Muscle layer of duodenum (tissue), 2 donors: ENCODE measurements at regions not wholly inside any gene's neighbourhood (a gene's known extent, or its start where the extent isn't known, plus 50 kb on each side); places are given as distances from the start of the nearest gene placed in this dataset.

Source experiments
- H3K27ac ChIP-seq: one replicate; pipeline ENCODE4 v1.7.0; 2013; ENCODE audit warnings: mild to moderate bottlenecking, low read length
- H3K27me3 ChIP-seq: one replicate; pipeline ENCODE4 v1.7.0; 2013; ENCODE audit warnings: low read depth, mild to moderate bottlenecking, control low read depth, low read length
- H3K36me3 ChIP-seq, 2 donors: one replicate each; pipeline ENCODE4 v1.7.0; 2013; ENCODE audit warnings: low read length in 2 of 2, control low read depth in 1 of 2, mild to moderate bottlenecking in 1 of 2; ENCODE audit not compliant: insufficient read depth in 2 of 2, control insufficient read depth in 1 of 2
- H3K4me1 ChIP-seq, 2 donors: one replicate each; pipeline ENCODE4 v1.7.0; 2013; ENCODE audit warnings: low read length in 2 of 2, mild to moderate bottlenecking in 2 of 2, control low read depth in 1 of 2, moderate library complexity in 1 of 2; ENCODE audit not compliant: insufficient read depth in 2 of 2, control insufficient read depth in 1 of 2
- H3K4me3 ChIP-seq, 2 donors: one replicate each; pipeline ENCODE4 v1.7.0; 2013; ENCODE audit warnings: low read length in 2 of 2, low read depth in 1 of 2, mild to moderate bottlenecking in 1 of 2
- H3K9me3 ChIP-seq, 2 donors: one replicate each; pipeline ENCODE4 v1.7.0; 2013; ENCODE audit warnings: low read length in 2 of 2, control low read depth in 1 of 2, mild to moderate bottlenecking in 1 of 2; ENCODE audit not compliant: control insufficient read depth in 1 of 2
- donor health status: healthy.

GRCh38 chr6:110033101-110033500, 55.0 kb downstream of the GPR6 start:
- no peaks in the 10 kb centered on the region for H3K36me3 ChIP-seq
- no peak overlapping the region for H3K4me3 ChIP-seq
- H3K27ac ChIP-seq: no peak overlapping the region
- no peaks in the 10 kb centered on the region for H3K4me1 ChIP-seq
- no peaks in the 10 kb centered on the region for H3K9me3 ChIP-seq
- H3K27me3 ChIP-seq: no peaks in the 10 kb centered on the region

- Histone ChIP-seq H3K9me3 (no peaks in the 10 kb centered on the region), H3K4me3 (no peak overlapping the region), H3K36me3 (no peaks in the 10 kb centered on the region), H3K4me1 (no peaks in the 10 kb centered on the region), H3K27me3 (no peaks in the 10 kb centered on the region), H3K27ac (no peak overlapping the region)
Measured at GRCh38 chr6:110033749-110034666, 55.9 kb downstream of the GPR6 start.

- no peaks in the 10 kb centered on the region for H3K36me3 ChIP-seq
- H3K4me3 ChIP-seq: no peak overlapping the region
- no peak overlapping the region for H3K27ac ChIP-seq
- no peaks in the 10 kb centered on the region for H3K4me1 ChIP-seq
- H3K9me3 ChIP-seq: no peaks in the 10 kb centered on the region
- no peaks in the 10 kb centered on the region for H3K27me3 ChIP-seq
Measured at GRCh38 chr6:110034667-110035036, 56.5 kb downstream of the GPR6 start.

GRCh38 chr6:110035321-110035720, 57.2 kb downstream of the GPR6 start:
- Histone ChIP-seq H3K36me3 (no peaks in the 10 kb centered on the region), H3K9me3 (no peaks in the 10 kb centered on the region), H3K4me1 (no peaks in the 10 kb centered on the region), H3K27ac (no peak overlapping the region), H3K27me3 (no peaks in the 10 kb centered on the region), H3K4me3 (no peak overlapping the region)

GRCh38 chr6:110036408-110037302, 58.5 kb downstream of the GPR6 start:
- Histone ChIP-seq H3K27ac (no peak overlapping the region), H3K36me3 (no peaks in the 10 kb centered on the region), H3K9me3 (no peaks in the 10 kb centered on the region), H3K4me3 (no peak overlapping the region), H3K27me3 (no peaks in the 10 kb centered on the region), H3K4me1 (no peaks in the 10 kb centered on the region)

- Histone ChIP-seq H3K4me3 (no peak overlapping the region), H3K4me1 (no peaks in the 10 kb centered on the region), H3K27ac (no peak overlapping the region), H3K9me3 (no peaks in the 10 kb centered on the region), H3K36me3 (no peaks in the 10 kb centered on the region), H3K27me3 (no peaks in the 10 kb centered on the region)
Measured at GRCh38 chr6:110037726-110038295, 59.7 kb downstream of the GPR6 start.

GRCh38 chr6:110039364-110039980, 61.4 kb downstream of the GPR6 start:
- no peaks in the 10 kb centered on the region for H3K4me1 ChIP-seq
- H3K9me3 ChIP-seq: no peaks in the 10 kb centered on the region
- H3K27ac ChIP-seq: peak overlapping the region; percentile 40
- H3K4me3 ChIP-seq: peak overlapping the region; percentile 25 to 55
- no peaks in the 10 kb centered on the region for H3K27me3 ChIP-seq
- H3K36me3 ChIP-seq: no peaks in the 10 kb centered on the region

GRCh38 chr6:110039981-110040383, 61.9 kb downstream of the GPR6 start:
- peak overlapping the region; percentile 40 for H3K27ac ChIP-seq
- peak overlapping the region; percentile 25 to 55 for H3K4me3 ChIP-seq

GRCh38 chr6:110040716-110041115, 62.6 kb downstream of the GPR6 start:
- Histone ChIP-seq H3K4me1 (no peaks in the 10 kb centered on the region), H3K36me3 (no peaks in the 10 kb centered on the region), H3K27me3 (no peaks in the 10 kb centered on the region), H3K27ac (no peak overlapping the region), H3K9me3 (no peaks in the 10 kb centered on the region), H3K4me3 (no peak overlapping the region)

More at GRCh38 chr6:110039981-110040383, 61.9 kb downstream of the GPR6 start:
- H3K36me3 ChIP-seq: no peaks in the 10 kb centered on the region
- H3K9me3 ChIP-seq: no peaks in the 10 kb centered on the region
- no peaks in the 10 kb centered on the region for H3K4me1 ChIP-seq
- H3K27me3 ChIP-seq: no peaks in the 10 kb centered on the region

- H3K4me3 ChIP-seq: no peak overlapping the region
- no peak overlapping the region for H3K27ac ChIP-seq
- no peaks in the 10 kb centered on the region for H3K4me1 ChIP-seq
- no peaks in the 10 kb centered on the region for H3K27me3 ChIP-seq
- H3K9me3 ChIP-seq: no peaks in the 10 kb centered on the region
- H3K36me3 ChIP-seq: no peaks in the 10 kb centered on the region
Measured at GRCh38 chr6:110041126-110041525, 63.0 kb downstream of the GPR6 start.

- Histone ChIP-seq H3K27me3 (no peaks in the 10 kb centered on the region), H3K4me3 (no peak overlapping the region), H3K4me1 (no peaks in the 10 kb centered on the region), H3K36me3 (no peaks in the 10 kb centered on the region), H3K9me3 (no peaks in the 10 kb centered on the region), H3K27ac (no peak overlapping the region)
Measured at GRCh38 chr6:110041830-110042229, 63.7 kb downstream of the GPR6 start.
